Peyer's patch (tissue), 4 donors: ENCODE measurements at regions not wholly inside any gene's neighbourhood (a gene's known extent, or its start where the extent isn't known, plus 50 kb on each side); places are given as distances from the start of the nearest gene placed in this dataset.

Experiments used
- DNase-seq, 3 donors: peaks; one replicate each; pipeline ENCODE4 v3.0.0-alpha.2; 2017 to 2019
- H3K27ac ChIP-seq, 4 donors: fragments of 200-600 bp; sonication (generic); one replicate each; pipeline ENCODE4 v1.5.1; 2016 to 2019
- H3K27me3 ChIP-seq, 2 donors: fragments of 200-600 bp; sonication (generic); one replicate each; pipeline ENCODE4 v1.5.1; 2019
- H3K36me3 ChIP-seq, 3 donors: fragments of 200-600 bp; sonication (generic); one replicate each; pipeline ENCODE4 v1.5.1; 2016 to 2019
- H3K4me1 ChIP-seq, 4 donors: fragments of 200-600 bp; sonication (generic); one replicate each; pipeline ENCODE4 v1.5.1; 2016 to 2019
- H3K4me3 ChIP-seq, 4 donors: fragments of 200-600 bp; sonication (generic); 1 replicate in 3 of 4; 2 replicates in 1 of 4; pipeline ENCODE4 v1.5.1; 2016 to 2019; ENCODE audit warnings: mild to moderate bottlenecking in 1 of 4
- H3K9me3 ChIP-seq, 4 donors: fragments of 200-600 bp; sonication (generic); one replicate each; pipeline ENCODE4 v1.5.1; 2016 to 2019; ENCODE audit warnings: mild to moderate bottlenecking in 1 of 4
- POLR2A ChIP-seq, 2 donors: fragments of 450-650 bp; IDR thresholded peaks; one replicate each; pipeline ENCODE4 v1.5.1; 2017; ENCODE audit warnings: antibody characterized with exemption in 2 of 2, mild to moderate bottlenecking in 2 of 2, moderate library complexity in 2 of 2
- TF ChIP-seq, protein P1 (sequence below), 6 experiments: fragments of 450-650 bp in 4 of 6; fragments of 200-600 bp in 2 of 6; sonication (generic) in 1 of 6; IDR thresholded peaks; one replicate each; pipeline ENCODE4 v1.5.1; 2017 to 2019; ENCODE audit warnings: antibody characterized with exemption in 6 of 6, mild to moderate bottlenecking in 3 of 6, moderate library complexity in 1 of 6

GRCh38 chr13:84029396-84029795 lies 147.1 kb upstream of the SLITRK1 start:
- no peaks in the 10 kb centered on the region for H3K9me3 ChIP-seq

GRCh38 chr13:84025824-84026223 lies 143.6 kb upstream of the SLITRK1 start:
- no peak for TF ChIP-seq POLR2A (IDR thresholded peaks at IDR 0.05)
- TF ChIP-seq, protein P1, sequence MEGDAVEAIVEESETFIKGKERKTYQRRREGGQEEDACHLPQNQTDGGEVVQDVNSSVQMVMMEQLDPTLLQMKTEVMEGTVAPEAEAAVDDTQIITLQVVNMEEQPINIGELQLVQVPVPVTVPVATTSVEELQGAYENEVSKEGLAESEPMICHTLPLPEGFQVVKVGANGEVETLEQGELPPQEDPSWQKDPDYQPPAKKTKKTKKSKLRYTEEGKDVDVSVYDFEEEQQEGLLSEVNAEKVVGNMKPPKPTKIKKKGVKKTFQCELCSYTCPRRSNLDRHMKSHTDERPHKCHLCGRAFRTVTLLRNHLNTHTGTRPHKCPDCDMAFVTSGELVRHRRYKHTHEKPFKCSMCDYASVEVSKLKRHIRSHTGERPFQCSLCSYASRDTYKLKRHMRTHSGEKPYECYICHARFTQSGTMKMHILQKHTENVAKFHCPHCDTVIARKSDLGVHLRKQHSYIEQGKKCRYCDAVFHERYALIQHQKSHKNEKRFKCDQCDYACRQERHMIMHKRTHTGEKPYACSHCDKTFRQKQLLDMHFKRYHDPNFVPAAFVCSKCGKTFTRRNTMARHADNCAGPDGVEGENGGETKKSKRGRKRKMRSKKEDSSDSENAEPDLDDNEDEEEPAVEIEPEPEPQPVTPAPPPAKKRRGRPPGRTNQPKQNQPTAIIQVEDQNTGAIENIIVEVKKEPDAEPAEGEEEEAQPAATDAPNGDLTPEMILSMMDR (IDR thresholded peaks at IDR 0.05): no peak
- no peak overlapping the region for H3K27ac ChIP-seq
- no peaks in the 10 kb centered on the region for H3K27me3 ChIP-seq
- DNase-seq: no peak
- no peaks in the 10 kb centered on the region for H3K4me1 ChIP-seq
- no peaks in the 10 kb centered on the region for H3K9me3 ChIP-seq
- H3K36me3 ChIP-seq: no peaks in the 10 kb centered on the region
- no peak overlapping the region for H3K4me3 ChIP-seq

More at GRCh38 chr13:84029396-84029795, 147.1 kb upstream of the SLITRK1 start:
- H3K4me1 ChIP-seq: no peaks in the 10 kb centered on the region
- no peaks in the 10 kb centered on the region for H3K27me3 ChIP-seq
- H3K27ac ChIP-seq: no peak overlapping the region
- TF ChIP-seq, protein P1 (IDR thresholded peaks at IDR 0.05): no peak
- no peak for TF ChIP-seq POLR2A (IDR thresholded peaks at IDR 0.05)
- no peak for DNase-seq
- no peaks in the 10 kb centered on the region for H3K36me3 ChIP-seq
- H3K4me3 ChIP-seq: no peak overlapping the region

GRCh38 chr13:83996415-83996814 lies 114.1 kb upstream of the SLITRK1 start:
- no peak overlapping the region for H3K4me3 ChIP-seq
- DNase-seq: no peak
- no peaks in the 10 kb centered on the region for H3K36me3 ChIP-seq
- peaks cover 0 to 3% (median 0%) of the 10 kb centered on the region in 4 donors for H3K9me3 ChIP-seq
- TF ChIP-seq, protein P1 (IDR thresholded peaks at IDR 0.05): no peak
- no peak for TF ChIP-seq POLR2A (IDR thresholded peaks at IDR 0.05)
- H3K27me3 ChIP-seq: no peaks in the 10 kb centered on the region
- H3K4me1 ChIP-seq: no peaks in the 10 kb centered on the region
- no peak overlapping the region for H3K27ac ChIP-seq

DNA sequence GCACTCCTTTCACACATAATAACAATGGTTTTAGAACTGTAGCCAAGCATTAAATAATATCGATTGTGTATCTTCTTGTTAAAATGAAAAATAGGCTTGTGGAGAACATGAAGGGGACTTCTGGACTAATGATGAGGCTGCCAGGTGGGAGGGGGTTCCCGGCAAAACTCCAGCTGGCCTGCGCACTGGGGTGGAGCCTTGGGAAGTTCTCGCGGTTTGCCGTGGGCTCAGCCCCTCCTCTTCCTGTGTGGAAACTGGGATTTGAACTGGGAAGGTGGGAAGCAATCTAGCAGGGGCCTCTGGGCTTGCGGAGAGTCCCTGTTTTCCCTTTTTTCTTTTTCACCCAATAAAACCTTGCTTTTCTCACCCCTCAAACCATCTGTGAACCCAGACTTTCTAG lies 113.7 kb upstream of the SLITRK1 start:
- H3K27me3 ChIP-seq: no peaks in the 10 kb centered on the region
- no peaks in the 10 kb centered on the region for H3K36me3 ChIP-seq
- no peak for TF ChIP-seq POLR2A (IDR thresholded peaks at IDR 0.05)
- TF ChIP-seq, protein P1 (IDR thresholded peaks at IDR 0.05): no peak
- DNase-seq: no peak
- peaks cover 0 to 3% (median 0%) of the 10 kb centered on the region in 4 donors for H3K9me3 ChIP-seq
- H3K4me1 ChIP-seq: no peaks in the 10 kb centered on the region
- H3K4me3 ChIP-seq: no peak overlapping the region
- H3K27ac ChIP-seq: no peak overlapping the region

DNA sequence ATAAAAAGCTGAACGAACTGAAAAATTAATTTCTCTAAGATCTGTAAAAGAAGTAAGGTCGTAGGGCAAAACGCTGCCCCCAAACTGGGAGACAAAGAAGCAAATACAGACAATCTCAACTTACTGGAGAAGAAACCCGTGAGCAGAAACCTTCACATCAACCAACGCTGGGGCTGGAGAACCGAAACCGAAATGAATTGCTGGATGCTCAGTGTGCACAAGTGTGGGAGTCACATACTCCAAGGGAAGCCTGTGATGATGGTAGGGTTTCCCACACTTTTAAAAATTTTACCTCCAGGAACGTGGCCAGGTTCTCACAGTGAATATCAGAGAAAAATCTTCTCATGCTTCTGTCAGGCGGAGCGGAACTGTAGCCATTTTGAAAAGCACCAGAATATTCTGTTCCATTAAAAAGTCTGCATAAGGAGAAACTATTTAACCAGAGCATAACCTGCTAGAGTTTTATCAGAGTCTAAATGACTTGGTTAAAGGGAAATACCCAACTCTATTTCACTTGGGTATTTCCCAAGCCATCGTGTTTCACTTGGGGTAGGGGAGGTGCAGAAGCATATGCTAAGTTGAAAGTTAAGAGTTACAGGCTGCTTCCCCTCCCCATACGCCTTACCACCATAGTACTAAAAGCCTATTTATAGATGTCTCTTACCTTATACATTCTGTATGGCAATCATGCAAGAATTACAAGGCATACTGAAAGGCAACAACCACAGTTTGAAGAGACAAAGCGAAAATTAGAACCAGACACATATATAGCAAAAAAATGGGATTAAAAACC lies 110.5 kb upstream of the SLITRK1 start:
- TF ChIP-seq POLR2A (IDR thresholded peaks at IDR 0.05): no peak
- TF ChIP-seq, protein P1 (IDR thresholded peaks at IDR 0.05): no peak
- Histone ChIP-seq H3K27me3 (no peaks in the 10 kb centered on the region), H3K4me3 (no peak overlapping the region), H3K4me1 (no peaks in the 10 kb centered on the region), H3K9me3 (peaks cover 0 to 3% (median 0%) of the 10 kb centered on the region in 4 donors), H3K36me3 (no peaks in the 10 kb centered on the region), H3K27ac (no peak overlapping the region)
- DNase-seq: no peak
